Ishikawa (cell line): ENCODE measurements at regions not wholly inside any gene's neighbourhood (a gene's known extent, or its start where the extent isn't known, plus 50 kb on each side); places are given as distances from the start of the nearest gene placed in this dataset.

ENCODE experiments used
- CEBPB ChIP-seq: IDR thresholded peaks from 2 replicates; pipeline ENCODE4 v1.6.1; 2012
- CREB1 ChIP-seq: IDR thresholded peaks from 2 replicates; pipeline ENCODE4 v1.6.1; 2012; ENCODE audit warnings: low read depth
- EGR1 ChIP-seq: IDR thresholded peaks from 2 replicates; pipeline ENCODE4 v1.6.1; 2012
- EP300 ChIP-seq: IDR thresholded peaks from 2 replicates; pipeline ENCODE4 v1.6.1; 2012; ENCODE audit warnings: borderline replicate concordance
- FOXM1 ChIP-seq: IDR thresholded peaks from 2 replicates; pipeline ENCODE4 v1.6.1; 2012; ENCODE audit warnings: low read depth, borderline replicate concordance
- MAX ChIP-seq: IDR thresholded peaks from 2 replicates; pipeline ENCODE4 v1.6.1; 2012
- NFIC ChIP-seq: IDR thresholded peaks from 2 replicates; pipeline ENCODE4 v1.6.1; 2012
- RAD21 ChIP-seq: IDR thresholded peaks from 2 replicates; pipeline ENCODE4 v1.6.1; 2012; ENCODE audit warnings: low read depth
- REST ChIP-seq: IDR thresholded peaks from 2 replicates; pipeline ENCODE4 v1.6.1; 2012; ENCODE audit warnings: low read depth, mild to moderate bottlenecking
- TAF1 ChIP-seq: IDR thresholded peaks from 2 replicates; pipeline ENCODE4 v1.6.1; 2012; ENCODE audit warnings: low read depth, mild to moderate bottlenecking
- TCF12 ChIP-seq: IDR thresholded peaks from 2 replicates; pipeline ENCODE4 v1.6.1; 2012; ENCODE audit warnings: low read depth
- TEAD4 ChIP-seq: IDR thresholded peaks from 2 replicates; pipeline ENCODE4 v1.6.1; 2012
- USF1 ChIP-seq: IDR thresholded peaks from 2 replicates; pipeline ENCODE4 v1.6.1; 2012
- YY1 ChIP-seq: IDR thresholded peaks from 2 replicates; pipeline ENCODE4 v1.6.1; 2012; ENCODE audit warnings: low read depth
- ZBTB7A ChIP-seq: IDR thresholded peaks from 2 replicates; pipeline ENCODE4 v1.6.1; 2012; ENCODE audit warnings: low read depth

- no peak for TF ChIP-seq ZBTB7A
- TF ChIP-seq TAF1 = no peak
These were observed 442.6 kb upstream of the RGMB start for GRCh38 chr5:98330871-98331270.

- no peak for TF ChIP-seq USF1
- TF ChIP-seq ZBTB7A = no peak
- TF ChIP-seq FOXM1 = no peak
- no peak for TF ChIP-seq CREB1
- TF ChIP-seq TAF1 = no peak
- TF ChIP-seq NFIC = no peak
- no peak for TF ChIP-seq EGR1
- no peak for TF ChIP-seq EP300
- no peak for TF ChIP-seq YY1
- TF ChIP-seq TCF12 = no peak
- TF ChIP-seq MAX = no peak
- no peak for TF ChIP-seq CEBPB
- TF ChIP-seq RAD21 = no peak
- no peak for TF ChIP-seq REST
These were observed 439.5 kb upstream of the RGMB start for GRCh38 chr5:98333921-98334320.

- TF ChIP-seq EP300 = no peak
- TF ChIP-seq NFIC = no peak
- no peak for TF ChIP-seq MAX
- TF ChIP-seq CREB1 = no peak
- no peak for TF ChIP-seq FOXM1
- no peak for TF ChIP-seq RAD21
- no peak for TF ChIP-seq EGR1
- TF ChIP-seq TCF12 = no peak
- no peak for TF ChIP-seq ZBTB7A
- no peak for TF ChIP-seq TEAD4
These were observed 438.5 kb upstream of the RGMB start for GRCh38 chr5:98334946-98335345.

- TF ChIP-seq FOXM1 = no peak
- TF ChIP-seq NFIC = no peak
- no peak for TF ChIP-seq RAD21
- no peak for TF ChIP-seq YY1
- TF ChIP-seq ZBTB7A = no peak
- no peak for TF ChIP-seq MAX
- no peak for TF ChIP-seq REST
- no peak for TF ChIP-seq TEAD4
- no peak for TF ChIP-seq EGR1
- no peak for TF ChIP-seq CEBPB
- no peak for TF ChIP-seq TCF12
- no peak for TF ChIP-seq CREB1
- no peak for TF ChIP-seq USF1
- no peak for TF ChIP-seq EP300
- no peak for TF ChIP-seq TAF1
These were observed 434.2 kb upstream of the RGMB start for GRCh38 chr5:98339141-98339848.

GRCh38 chr5:98341038-98342032 lies 432.1 kb upstream of the RGMB start:
- TF ChIP-seq EGR1 = no peak
- TF ChIP-seq EP300 = no peak
- TF ChIP-seq USF1 = no peak
- TF ChIP-seq YY1 = no peak
- TF ChIP-seq REST = no peak
- no peak for TF ChIP-seq ZBTB7A
- no peak for TF ChIP-seq NFIC
- TF ChIP-seq TCF12 = no peak
- TF ChIP-seq TAF1 = no peak
- TF ChIP-seq RAD21 = no peak
- TF ChIP-seq TEAD4 = no peak
- TF ChIP-seq CEBPB = no peak
- no peak for TF ChIP-seq FOXM1
- TF ChIP-seq MAX = no peak
